ENCODE measurements at regions not wholly inside any gene's neighbourhood (a gene's known extent, or its start where the extent isn't known, plus 50 kb on each side); places are given as distances from the start of the nearest gene placed in this dataset.

GRCh38 chr1:232725305-232726047 lies 79.7 kb upstream of the MAP10 start:
- in situ Hi-C loops (cut with HindIII; ENCODE audit: low sequenced_read_pairs): no loop called here
- no peak overlapping the region for H3K4me3 ChIP-seq (ENCODE audit: low read depth, low read length)

GRCh38 chr1:232726048-232726779 lies 79.0 kb upstream of the MAP10 start:
- peak; percentile 69 for DNase-seq (ENCODE audit: low read depth, low spot score)
- H3K4me3 ChIP-seq (ENCODE audit: low read depth, low read length): no peak overlapping the region
- TF ChIP-seq CTCF (IDR thresholded peaks at IDR 0.05; ENCODE audit: low read depth, low read length): no peak
- in situ Hi-C loops (cut with HindIII; ENCODE audit: low sequenced_read_pairs): no loop called here

More at GRCh38 chr1:232725305-232726047, 79.7 kb upstream of the MAP10 start:
- DNase-seq (ENCODE audit: low read depth, low spot score): no peak
- TF ChIP-seq CTCF (IDR thresholded peaks at IDR 0.05; ENCODE audit: low read depth, low read length): no peak

- no peak overlapping the region for H3K4me3 ChIP-seq (ENCODE audit: low read depth, low read length)
- in situ Hi-C loops (cut with HindIII; ENCODE audit: low sequenced_read_pairs): no loop called here
- DNase-seq (ENCODE audit: low read depth, low spot score): peak; percentile 14
- TF ChIP-seq CTCF (IDR thresholded peaks at IDR 0.05; ENCODE audit: low read depth, low read length): no peak
These were observed 76.5 kb upstream of the MAP10 start for GRCh38 chr1:232728507-232729263.

- no peak overlapping the region for H3K4me3 ChIP-seq (ENCODE audit: low read depth, low read length)
- DNase-seq (ENCODE audit: low read depth, low spot score): no peak
- in situ Hi-C loops (cut with HindIII; ENCODE audit: low sequenced_read_pairs): no loop called here
- no peak for TF ChIP-seq CTCF (IDR thresholded peaks at IDR 0.05; ENCODE audit: low read depth, low read length)
These were observed 72.8 kb upstream of the MAP10 start for GRCh38 chr1:232732344-232732910.

- no peak for DNase-seq (ENCODE audit: low read depth, low spot score)
- TF ChIP-seq CTCF (IDR thresholded peaks at IDR 0.05; ENCODE audit: low read depth, low read length): no peak
- no peak overlapping the region for H3K4me3 ChIP-seq (ENCODE audit: low read depth, low read length)
- in situ Hi-C loops (cut with HindIII; ENCODE audit: low sequenced_read_pairs): no loop called here
These were observed 67.3 kb upstream of the MAP10 start for GRCh38 chr1:232737917-232738316.

GRCh38 chr1:232743999-232744398 lies 61.2 kb upstream of the MAP10 start:
- TF ChIP-seq CTCF (IDR thresholded peaks at IDR 0.05; ENCODE audit: low read depth, low read length): no peak

More at GRCh38 chr1:232743999-232744398, 61.2 kb upstream of the MAP10 start:
- no peak overlapping the region for H3K4me3 ChIP-seq (ENCODE audit: low read depth, low read length)
- in situ Hi-C loops (cut with HindIII; ENCODE audit: low sequenced_read_pairs): no loop called here
- no peak for DNase-seq (ENCODE audit: low read depth, low spot score)

All from astrocyte of the spinal cord (primary cell).